Endodermal cell (in vitro differentiated cells): ENCODE measurements at regions not wholly inside any gene's neighbourhood (a gene's known extent, or its start where the extent isn't known, plus 50 kb on each side); places are given as distances from the start of the nearest gene placed in this dataset.

ENCODE experiments used
- DNase-seq: peaks from one replicate; pipeline ENCODE4 v3.0.0-alpha.2; 2017
- H3K27ac ChIP-seq: 2 replicates; pipeline ENCODE4 v1.5.1; 2013; ENCODE audit warnings: mild to moderate bottlenecking, low read depth, low read length, moderate library complexity
- H3K27me3 ChIP-seq: 2 replicates; pipeline ENCODE4 v1.6.1; 2013; ENCODE audit warnings: mild to moderate bottlenecking, low read length, moderate library complexity; ENCODE audit not compliant: insufficient read depth, control insufficient read depth, poor library complexity, severe bottlenecking
- H3K36me3 ChIP-seq: 2 replicates; pipeline ENCODE4 v1.7.0; 2013; ENCODE audit warnings: mild to moderate bottlenecking, low read length, moderate library complexity; ENCODE audit not compliant: control insufficient read depth, insufficient read depth
- H3K4me1 ChIP-seq: one replicate; pipeline ENCODE4 v1.7.0; 2013; ENCODE audit warnings: low read length; ENCODE audit not compliant: control insufficient read depth, insufficient read depth
- H3K4me3 ChIP-seq: 2 replicates; pipeline ENCODE4 v1.5.1; 2013; ENCODE audit warnings: mild to moderate bottlenecking, low read length, moderate library complexity
- H3K9ac ChIP-seq: 2 replicates; pipeline ENCODE4 v1.6.1; 2013; ENCODE audit warnings: mild to moderate bottlenecking, low read length, moderate library complexity; ENCODE audit not compliant: poor library complexity, severe bottlenecking; ENCODE audit errors: extremely low read depth
- H3K9me3 ChIP-seq: 2 replicates; pipeline ENCODE4 v1.6.1; 2013; ENCODE audit warnings: mild to moderate bottlenecking, low read length, moderate library complexity; ENCODE audit not compliant: control insufficient read depth
- H3K27ac Mint-ChIP-seq: 2 replicates; pipeline ENCODE4 v1.8.0; 2020; ENCODE audit warnings: mixed read lengths
- H3K27me3 Mint-ChIP-seq: 2 replicates; pipeline ENCODE4 v1.8.0; 2021; ENCODE audit warnings: mild to moderate bottlenecking, mixed read lengths; ENCODE audit not compliant: insufficient read depth
- H3K36me3 Mint-ChIP-seq: 2 replicates; pipeline ENCODE4 v1.8.0; 2020; ENCODE audit warnings: low read depth, mixed read lengths
- H3K4me1 Mint-ChIP-seq: 2 replicates; pipeline ENCODE4 v1.8.0; 2020; ENCODE audit warnings: mixed read lengths
- H3K4me3 Mint-ChIP-seq: 2 replicates; pipeline ENCODE4 v1.8.0; 2020; ENCODE audit warnings: mild to moderate bottlenecking, moderate library complexity, mixed read lengths
- H3K9me3 Mint-ChIP-seq: 2 replicates; pipeline ENCODE4 v1.8.0; 2020; ENCODE audit warnings: mild to moderate bottlenecking, mixed read lengths
- WGBS, 2 experiments: methylation state at CpG; one replicate each; pipeline versions ENCODE4 v1.1.5 to v1.1.7; 2013; ENCODE audit warnings: missing lambda C conversion rate in 2 of 2, mixed read lengths in 1 of 2; ENCODE audit not compliant: insufficient coverage in 1 of 2, insufficient read length in 1 of 2; 5-methylcytosine and 5-hydroxymethylcytosine counted together
- TF ChIP-seq, protein P1 (sequence below): fragments of 200-600 bp; sonication (generic); conservative IDR thresholded peaks from 2 replicates; pipeline ENCODE4 v1.5.0; 2021; ENCODE audit warnings: antibody characterized with exemption, mild to moderate bottlenecking

- Histone ChIP-seq H3K9me3 (no peaks in the 10 kb centered on the region), H3K4me1 (no peaks in the 10 kb centered on the region), H3K27ac (no peak overlapping the region), H3K36me3 (no peaks in the 10 kb centered on the region), H3K4me3 (no peak overlapping the region), H3K9ac (no peak overlapping the region), H3K27me3 (no peaks in the 10 kb centered on the region)
- Mint-ChIP-seq H3K27me3 (no peaks in the 10 kb centered on the region), H3K4me3 (no peak overlapping the region), H3K36me3 (no peaks in the 10 kb centered on the region), H3K9me3 (no peaks in the 10 kb centered on the region), H3K27ac (no peak overlapping the region), H3K4me1 (no peaks in the 10 kb centered on the region)
- TF ChIP-seq, protein P1, sequence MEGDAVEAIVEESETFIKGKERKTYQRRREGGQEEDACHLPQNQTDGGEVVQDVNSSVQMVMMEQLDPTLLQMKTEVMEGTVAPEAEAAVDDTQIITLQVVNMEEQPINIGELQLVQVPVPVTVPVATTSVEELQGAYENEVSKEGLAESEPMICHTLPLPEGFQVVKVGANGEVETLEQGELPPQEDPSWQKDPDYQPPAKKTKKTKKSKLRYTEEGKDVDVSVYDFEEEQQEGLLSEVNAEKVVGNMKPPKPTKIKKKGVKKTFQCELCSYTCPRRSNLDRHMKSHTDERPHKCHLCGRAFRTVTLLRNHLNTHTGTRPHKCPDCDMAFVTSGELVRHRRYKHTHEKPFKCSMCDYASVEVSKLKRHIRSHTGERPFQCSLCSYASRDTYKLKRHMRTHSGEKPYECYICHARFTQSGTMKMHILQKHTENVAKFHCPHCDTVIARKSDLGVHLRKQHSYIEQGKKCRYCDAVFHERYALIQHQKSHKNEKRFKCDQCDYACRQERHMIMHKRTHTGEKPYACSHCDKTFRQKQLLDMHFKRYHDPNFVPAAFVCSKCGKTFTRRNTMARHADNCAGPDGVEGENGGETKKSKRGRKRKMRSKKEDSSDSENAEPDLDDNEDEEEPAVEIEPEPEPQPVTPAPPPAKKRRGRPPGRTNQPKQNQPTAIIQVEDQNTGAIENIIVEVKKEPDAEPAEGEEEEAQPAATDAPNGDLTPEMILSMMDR: no peak
- 95 to 100% methylated on average over 4 of the region's 4 CpGs for WGBS, 2 experiments
- DNase-seq: no peak
These were observed 1387.0 kb upstream of the ADGRB3 start for GRCh38 chr6:67248077-67248476.

DNA sequence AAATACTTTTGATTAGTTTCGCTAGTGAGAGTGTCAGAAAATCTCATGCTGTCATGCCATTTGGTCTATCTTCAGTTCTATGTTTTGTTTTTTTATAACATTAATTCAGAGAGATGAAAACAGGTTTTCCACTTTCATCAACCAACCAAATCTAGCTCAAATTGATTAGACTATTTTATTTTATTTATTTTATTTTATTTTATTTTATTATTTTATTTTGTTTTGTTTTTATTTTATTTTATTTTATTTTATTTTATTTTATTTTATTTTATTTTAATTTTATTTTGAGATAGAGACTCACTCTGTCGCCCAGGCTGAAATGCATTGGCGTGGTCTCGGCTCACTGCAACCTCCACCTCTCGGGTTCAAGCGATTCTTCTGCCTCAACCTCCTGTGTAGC, 1391.0 kb upstream of the ADGRB3 start:
- WGBS, 2 experiments: 91 to 97% methylated on average over 5 to 6 of the region's 6 CpGs
- TF ChIP-seq, protein P1: no peak
- H3K27me3 ChIP-seq: no peaks in the 10 kb centered on the region
- DNase-seq: no peak
- no peaks in the 10 kb centered on the region for H3K36me3 Mint-ChIP-seq
- H3K9ac ChIP-seq: no peak overlapping the region
- no peaks in the 10 kb centered on the region for H3K4me1 Mint-ChIP-seq
- H3K9me3 ChIP-seq: no peaks in the 10 kb centered on the region
- no peaks in the 10 kb centered on the region for H3K27me3 Mint-ChIP-seq
- no peak overlapping the region for H3K4me3 Mint-ChIP-seq
- H3K27ac Mint-ChIP-seq: no peak overlapping the region
- H3K36me3 ChIP-seq: no peaks in the 10 kb centered on the region
- H3K4me3 ChIP-seq: no peak overlapping the region
- H3K27ac ChIP-seq: no peak overlapping the region
- no peaks in the 10 kb centered on the region for H3K4me1 ChIP-seq
- H3K9me3 Mint-ChIP-seq: no peaks in the 10 kb centered on the region

DNA sequence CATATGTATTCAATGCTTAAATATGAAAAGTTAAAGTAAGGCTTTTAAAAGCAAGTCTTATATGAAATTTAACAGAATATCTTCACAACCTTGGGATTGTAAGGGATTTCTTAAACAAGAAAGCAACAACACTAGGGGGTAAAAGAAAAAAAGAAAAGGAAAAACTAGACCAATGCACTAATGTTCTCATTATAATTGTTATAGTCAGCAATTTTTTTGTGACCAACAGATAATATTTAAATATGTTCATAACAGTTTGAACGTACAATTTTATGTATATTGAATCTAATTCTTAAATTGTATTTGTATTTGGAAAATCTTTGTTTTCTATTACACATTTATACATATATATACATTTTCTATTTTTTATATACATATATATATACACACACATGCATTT, 1397.8 kb upstream of the ADGRB3 start:
- Mint-ChIP-seq H3K27me3 (no peaks in the 10 kb centered on the region), H3K9me3 (no peaks in the 10 kb centered on the region), H3K27ac (no peak overlapping the region), H3K4me1 (no peaks in the 10 kb centered on the region), H3K4me3 (no peak overlapping the region), H3K36me3 (no peaks in the 10 kb centered on the region)
- Histone ChIP-seq H3K4me1 (no peaks in the 10 kb centered on the region), H3K4me3 (no peak overlapping the region), H3K9me3 (no peaks in the 10 kb centered on the region), H3K27ac (no peak overlapping the region), H3K9ac (no peak overlapping the region), H3K27me3 (no peaks in the 10 kb centered on the region), H3K36me3 (no peaks in the 10 kb centered on the region)
- DNase-seq: no peak
- no CpG with 5 or more reads among the region's 1 CpG for WGBS, 2 experiments
- TF ChIP-seq, protein P1: no peak
